ENCODE measurements at regions not wholly inside any gene's neighbourhood (a gene's known extent, or its start where the extent isn't known, plus 50 kb on each side); places are given as distances from the start of the nearest gene placed in this dataset.

- TF ChIP-seq POLR2A (IDR thresholded peaks at IDR 0.05) (no peak), CTCF (IDR thresholded peaks at IDR 0.05) (no peak)
Observed at GRCh38 chr4:34492414-34492813, 1751.9 kb downstream of the ARAP2 start.

Measured in adrenal gland (tissue), 5 donors.